GM21515 (cell line): ENCODE measurements at regions not wholly inside any gene's neighbourhood (a gene's known extent, or its start where the extent isn't known, plus 50 kb on each side); places are given as distances from the start of the nearest gene placed in this dataset.

Experiments used
- ATAC-seq: cut with Tn5 transposase; IDR thresholded peaks from one replicate; pipeline ENCODE4 v1.9.1; 2021; ENCODE audit not compliant: unreplicated experiment

DNA sequence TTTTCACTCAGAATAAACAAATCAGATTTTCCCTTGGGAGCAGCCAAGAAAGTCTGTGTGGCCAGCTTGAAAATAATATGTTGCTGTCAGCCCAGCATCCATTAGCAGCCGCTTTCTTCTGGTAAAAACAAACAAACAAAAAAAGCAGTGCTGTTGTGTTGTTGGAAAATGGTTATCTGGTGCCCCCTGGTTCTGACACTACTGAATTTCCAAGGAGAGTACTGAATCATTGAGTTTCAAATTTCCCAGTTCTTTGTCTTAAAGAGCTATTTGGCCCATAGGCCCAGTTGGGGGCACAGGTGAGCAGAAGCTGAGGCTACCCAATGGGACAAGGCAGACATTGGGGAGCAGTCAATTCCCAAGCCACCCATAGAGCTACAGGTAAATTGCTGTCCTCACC is 995.9 kb downstream of the UQCRFS1 start:
- no peak for ATAC-seq

DNA sequence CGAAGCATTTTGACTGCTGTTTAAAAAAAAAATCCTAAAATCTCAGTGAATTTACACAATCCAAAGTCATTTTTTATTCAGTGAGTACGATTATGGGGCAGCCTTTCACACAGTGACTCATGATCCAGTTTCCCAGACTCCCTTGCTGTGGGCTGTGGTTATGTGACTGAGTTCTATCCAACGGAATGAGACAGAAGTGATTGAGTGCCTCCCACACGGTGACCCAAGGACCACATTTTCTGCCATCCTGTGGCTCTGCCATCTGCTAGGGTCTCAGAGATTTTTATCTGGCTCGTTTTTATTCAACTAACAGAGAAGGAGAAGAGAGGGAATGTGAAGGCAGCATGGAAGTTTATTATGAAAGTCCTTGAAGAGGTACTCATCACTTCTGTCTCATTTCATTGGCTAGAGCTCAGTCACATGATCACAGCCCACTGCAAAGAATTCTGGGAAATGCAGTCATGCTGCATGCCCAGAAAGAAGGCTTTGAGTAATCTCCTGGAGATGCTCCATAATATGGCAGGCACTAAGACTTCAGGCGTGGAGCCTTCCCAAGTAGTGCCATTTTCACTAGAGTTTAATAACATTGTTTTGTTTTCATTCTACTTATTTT is 999.4 kb downstream of the UQCRFS1 start:
- no peak for ATAC-seq

DNA sequence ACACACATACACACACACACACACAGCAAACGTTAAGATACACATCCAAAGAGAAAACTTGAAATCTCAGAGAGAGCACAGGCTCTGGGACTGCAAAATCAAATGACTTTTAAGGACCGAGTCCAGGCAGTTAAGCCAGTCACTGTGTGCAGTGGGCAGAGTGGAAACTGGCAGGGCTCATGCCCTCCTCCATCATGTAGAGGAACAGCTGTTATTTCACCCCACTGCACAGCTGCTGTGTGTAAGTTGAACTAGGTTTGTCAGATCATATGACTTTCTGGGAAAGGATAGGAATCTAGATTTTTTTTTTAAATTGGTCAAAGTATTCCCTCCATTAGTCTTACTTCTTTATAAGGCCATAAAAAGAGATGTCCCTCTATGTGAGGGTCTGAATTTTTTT is 1002.1 kb downstream of the UQCRFS1 start:
- ATAC-seq = no peak

DNA sequence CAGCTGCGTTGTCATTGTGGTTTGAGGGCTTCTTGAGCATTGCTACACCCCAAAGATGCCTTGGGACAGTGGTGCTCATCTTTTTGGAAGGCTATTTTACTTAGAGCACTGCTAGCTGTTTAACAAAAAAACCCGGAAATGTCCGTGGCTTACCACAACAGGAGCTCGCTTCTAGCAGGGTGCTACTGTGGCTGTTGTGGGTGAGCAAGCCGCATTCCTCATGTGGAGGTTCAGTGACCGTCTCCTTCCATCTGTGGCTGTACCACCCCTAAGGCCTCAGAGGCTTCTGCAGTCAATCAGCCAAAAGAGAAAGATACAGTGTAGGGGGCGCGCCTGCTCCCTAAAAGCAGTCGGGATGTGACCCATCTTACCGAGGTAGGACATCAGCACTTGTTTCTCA is 1004.2 kb downstream of the UQCRFS1 start:
- ATAC-seq = no peak

DNA sequence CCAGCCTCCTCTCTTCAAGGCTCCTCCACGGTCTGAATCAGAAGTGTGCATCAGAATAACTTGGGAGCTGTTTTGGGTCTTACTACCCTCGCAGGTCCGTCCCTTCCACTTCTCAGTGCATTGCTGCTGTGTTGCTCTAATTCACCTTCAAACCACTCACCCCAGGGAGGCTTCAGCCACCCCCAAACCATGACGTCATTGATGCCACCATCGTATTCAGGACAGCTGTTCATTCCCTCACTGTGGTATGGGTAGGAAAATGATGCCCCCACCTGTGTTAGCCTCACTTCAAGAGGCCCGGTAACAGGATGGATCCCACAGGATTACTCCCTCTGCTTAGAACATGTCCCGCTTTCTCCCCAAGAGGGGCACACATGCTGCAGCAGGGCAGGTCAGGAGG is 1005.7 kb downstream of the UQCRFS1 start:
- no peak for ATAC-seq

DNA sequence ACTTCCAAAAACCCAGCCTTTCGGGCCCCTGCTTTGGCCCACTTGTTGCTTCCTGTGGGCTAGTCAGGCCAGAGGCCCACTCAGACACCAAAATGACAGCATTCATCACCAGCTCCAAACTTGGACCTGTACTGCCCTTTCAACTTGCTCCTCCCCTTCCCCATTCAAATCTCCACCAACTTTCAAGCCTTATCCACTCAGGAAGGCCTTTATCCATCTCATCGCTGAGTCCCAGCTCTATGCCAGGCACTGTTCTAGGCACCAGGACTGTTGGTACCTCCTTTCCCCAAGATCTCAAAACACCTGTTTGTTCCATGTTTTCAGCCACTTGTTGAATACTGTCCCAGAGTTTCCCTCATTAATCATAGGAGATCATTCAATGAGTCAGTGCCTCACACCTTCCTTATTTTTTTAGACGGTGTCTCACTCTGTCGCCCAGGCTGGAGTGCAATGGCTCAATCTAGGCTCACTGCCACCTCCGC is 1011.4 kb downstream of the UQCRFS1 start:
- ATAC-seq = no peak

DNA sequence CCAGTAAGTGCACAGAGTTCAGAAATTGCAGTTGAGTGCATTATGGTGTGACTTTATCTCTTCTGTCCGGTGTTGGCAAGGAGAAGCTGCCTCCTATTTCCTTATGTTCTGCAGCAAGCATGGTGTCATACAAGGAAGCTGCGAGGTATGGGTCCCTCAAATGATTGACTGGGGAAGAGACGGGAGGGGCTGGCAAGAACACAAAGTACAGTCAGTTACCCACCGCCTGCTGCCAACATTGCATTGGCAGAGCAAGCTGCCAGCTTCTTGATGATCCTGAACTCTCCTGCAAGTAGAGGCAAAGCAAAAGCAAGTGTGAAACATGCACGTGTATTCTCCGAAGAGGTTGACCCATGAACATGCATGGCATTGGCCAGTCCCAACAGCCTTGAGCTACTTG is 1013.6 kb downstream of the UQCRFS1 start:
- no peak for ATAC-seq

DNA sequence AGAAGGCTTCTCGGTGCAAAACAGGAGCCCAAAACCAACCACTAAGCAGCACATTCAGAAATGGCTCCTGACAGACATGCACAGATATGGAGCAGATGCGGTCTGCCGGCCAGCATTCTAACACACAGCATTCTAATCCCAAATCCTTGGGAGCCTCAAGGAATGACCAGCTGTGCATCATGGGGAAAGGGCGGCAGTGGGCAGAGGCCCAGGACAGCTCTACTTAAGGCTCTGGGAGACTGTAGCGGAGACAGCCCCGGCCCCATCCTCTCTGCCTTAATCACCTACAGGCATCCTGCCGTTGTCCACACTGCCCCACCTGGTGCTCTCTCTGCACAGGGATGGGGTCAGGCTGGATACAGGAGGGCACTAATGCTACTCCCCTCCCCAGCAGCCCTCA is 1016.0 kb downstream of the UQCRFS1 start:
- ATAC-seq = no peak

DNA sequence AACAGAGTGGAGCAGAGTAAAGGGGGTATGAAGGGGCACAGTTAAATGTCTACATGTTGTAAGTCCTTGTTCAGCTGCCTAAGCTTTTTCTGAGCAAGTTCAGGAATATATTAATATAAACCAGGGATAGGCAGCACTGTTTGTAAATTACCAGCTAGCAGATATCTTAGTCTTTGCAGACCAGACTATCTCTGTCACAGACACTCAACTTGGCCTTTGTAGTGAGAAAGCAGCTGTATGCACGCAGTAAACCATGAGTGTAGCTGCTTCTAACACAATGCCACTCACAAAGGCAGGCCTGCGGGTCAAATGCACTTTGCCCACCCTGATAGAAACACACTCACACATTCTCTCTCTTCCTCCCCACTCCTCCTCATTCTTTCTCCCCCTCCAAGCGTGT is 1016.9 kb downstream of the UQCRFS1 start:
- ATAC-seq = no peak

DNA sequence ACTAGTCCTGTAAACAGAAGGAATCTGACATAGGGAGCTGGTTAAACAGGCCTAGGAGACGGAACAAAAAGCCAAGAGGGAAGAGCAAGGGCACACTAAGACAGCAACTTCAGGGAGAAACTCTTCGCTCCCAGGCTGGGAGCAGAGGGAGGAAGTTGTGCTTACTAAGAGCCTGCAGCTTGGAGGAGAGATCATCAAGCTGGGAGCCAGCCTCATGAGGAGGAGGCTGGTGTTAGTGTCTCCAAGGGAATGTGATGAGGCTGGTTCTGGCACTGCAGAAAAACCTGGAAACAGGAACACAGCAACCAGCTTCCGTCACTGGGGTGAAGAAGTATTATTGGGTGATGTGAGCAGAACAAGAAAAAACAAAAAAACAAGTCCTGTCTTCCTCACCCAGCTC is 1027.3 kb downstream of the UQCRFS1 start:
- no peak for ATAC-seq

DNA sequence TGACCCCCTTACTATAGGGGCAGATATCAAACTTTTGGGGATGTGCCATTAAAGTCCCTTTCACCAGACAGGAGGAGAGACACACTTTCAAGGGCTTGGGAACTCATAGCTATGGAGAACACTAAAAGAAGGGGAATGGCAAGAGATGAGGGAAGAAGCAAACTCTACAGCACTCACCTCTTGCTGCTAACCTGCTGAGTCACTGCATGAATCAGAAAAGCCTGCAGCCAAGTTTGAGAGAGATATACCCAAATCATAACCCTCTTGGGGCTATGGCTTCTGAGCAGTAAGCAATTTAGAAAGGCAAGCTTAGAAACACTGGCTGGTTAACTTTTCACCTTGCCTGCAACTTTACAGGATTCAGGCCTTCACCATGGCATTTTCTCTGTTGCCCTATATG is 1028.0 kb downstream of the UQCRFS1 start:
- no peak for ATAC-seq

DNA sequence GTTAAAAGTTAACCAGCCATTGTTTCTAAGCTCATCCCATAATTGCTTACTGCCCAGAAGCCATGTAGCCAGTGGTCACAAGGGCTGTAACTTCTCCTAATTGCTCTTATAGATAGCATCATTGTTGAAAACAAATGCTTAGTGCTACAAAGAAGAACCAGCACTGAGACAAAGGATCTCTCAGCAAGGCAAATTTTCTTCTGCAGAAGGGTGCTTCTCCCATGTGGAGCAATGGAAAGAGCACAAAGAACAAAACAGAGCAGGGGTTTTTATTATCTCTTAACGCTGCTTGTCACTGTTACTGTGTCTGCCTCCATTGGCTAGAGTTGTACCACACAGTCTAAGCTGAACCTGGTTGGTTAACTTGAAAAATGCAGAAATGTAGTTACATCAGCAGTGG is 1036.8 kb downstream of the UQCRFS1 start:
- ATAC-seq = no peak

DNA sequence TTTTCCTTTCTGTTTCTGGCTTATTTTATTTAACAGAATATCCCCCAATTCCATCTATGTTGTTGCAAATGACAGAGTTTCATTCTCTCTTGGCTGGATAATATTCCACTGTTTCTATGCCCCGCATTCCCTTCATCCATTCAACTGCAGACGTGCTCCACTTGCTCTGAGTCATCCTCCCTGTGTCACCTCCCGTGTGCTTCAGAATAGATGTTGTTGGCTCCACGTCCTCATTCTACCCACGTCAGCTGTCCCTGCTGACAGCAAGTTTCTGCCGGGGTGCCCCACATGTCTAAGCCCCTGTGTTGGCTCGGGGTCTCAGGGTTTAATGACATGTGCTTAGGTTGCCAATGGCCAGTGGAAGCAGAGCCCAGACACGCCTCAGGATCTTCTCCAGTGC is 1041.0 kb downstream of the UQCRFS1 start:
- no peak for ATAC-seq

DNA sequence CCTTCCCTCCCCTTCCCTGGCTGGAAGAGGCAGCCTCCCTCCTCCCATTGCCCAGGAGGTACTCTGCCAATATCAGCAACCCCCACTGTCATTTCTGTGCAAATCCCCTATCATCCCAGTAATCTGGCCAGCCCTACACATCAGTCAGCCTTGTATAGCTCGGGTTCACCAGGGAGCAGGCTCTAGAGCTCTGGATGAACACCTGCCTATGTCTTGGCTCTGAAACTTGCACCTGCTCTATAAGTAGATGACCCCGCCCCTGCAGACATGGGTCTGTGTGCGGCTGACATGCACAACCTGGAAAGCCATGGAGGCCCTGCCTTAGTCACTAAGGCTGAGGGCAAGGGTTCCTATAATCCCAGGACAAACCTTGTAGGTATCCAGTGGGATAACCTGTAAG is 1042.9 kb downstream of the UQCRFS1 start:
- ATAC-seq = no peak

DNA sequence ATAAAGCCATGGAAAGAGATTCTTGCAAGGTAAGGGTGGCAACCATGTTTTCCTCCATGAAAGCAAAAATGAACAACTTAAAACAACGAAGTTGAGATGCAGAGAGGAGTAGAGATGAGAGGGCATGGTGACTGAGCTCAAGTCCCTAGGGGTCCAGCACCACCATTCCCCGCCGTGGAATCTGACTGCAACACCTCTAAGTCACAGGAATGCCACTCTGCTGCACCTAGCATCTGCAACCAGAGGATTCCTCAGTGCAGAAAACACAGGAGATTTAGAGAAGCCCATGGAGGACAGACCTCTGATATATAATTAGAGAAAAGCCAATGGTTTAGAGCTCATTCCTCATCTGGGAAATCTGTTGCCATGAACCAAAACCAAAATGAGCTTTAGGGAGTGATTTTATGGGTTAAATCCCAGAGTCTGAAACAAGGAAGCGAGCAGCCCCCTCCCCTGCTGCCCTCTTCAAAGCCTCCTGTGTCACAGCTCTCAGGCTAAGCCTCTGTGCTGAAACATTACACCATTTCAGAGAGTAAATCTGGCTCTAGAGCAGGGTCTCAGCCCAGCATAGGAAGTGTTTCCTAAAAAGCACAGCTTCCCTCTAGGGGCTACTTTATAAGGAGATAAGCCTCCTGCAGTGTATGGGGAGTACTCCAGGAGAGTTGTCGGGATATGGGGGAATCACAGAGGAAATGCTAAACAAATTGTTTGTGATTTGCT is 1043.6 kb downstream of the UQCRFS1 start:
- ATAC-seq = no peak

DNA sequence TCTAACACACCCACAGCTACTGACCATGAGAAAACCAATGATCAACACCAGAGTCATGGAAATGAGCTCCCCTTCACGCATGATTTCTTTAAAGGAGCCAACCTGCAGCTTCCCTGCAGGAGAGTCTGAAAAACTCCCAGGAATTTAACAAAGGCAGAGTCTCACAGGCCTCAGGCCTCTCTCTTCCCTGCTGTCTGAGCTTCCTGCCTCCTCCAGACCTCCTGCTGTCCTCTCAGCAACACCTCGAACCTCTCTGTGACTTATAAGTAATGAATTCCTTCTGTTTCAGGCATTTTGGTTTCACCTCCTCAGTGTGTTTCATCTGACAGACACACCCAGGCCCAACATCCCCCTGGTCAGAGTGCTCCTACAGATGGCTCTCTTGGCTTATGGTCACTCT is 1044.4 kb downstream of the UQCRFS1 start:
- no peak for ATAC-seq

DNA sequence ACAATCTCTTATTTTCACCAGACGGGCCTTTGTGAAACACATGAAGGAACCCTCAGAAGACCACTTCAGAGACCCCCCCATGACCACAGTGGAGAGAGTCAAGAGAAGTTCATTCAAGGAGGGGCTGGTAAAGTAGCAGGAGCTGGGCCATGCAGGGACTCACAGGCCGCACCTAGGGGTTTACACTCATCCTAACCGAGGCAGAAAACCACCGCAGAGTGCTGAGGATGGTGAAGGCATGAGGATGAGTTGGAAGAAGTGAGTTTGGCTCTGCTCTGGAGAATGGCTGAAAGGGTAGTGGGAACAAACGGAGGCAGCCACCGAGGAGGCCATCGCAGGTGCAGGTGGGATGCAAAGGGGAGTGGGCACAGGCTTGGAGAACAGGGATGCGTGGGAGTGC is 1046.9 kb downstream of the UQCRFS1 start:
- no peak for ATAC-seq

DNA sequence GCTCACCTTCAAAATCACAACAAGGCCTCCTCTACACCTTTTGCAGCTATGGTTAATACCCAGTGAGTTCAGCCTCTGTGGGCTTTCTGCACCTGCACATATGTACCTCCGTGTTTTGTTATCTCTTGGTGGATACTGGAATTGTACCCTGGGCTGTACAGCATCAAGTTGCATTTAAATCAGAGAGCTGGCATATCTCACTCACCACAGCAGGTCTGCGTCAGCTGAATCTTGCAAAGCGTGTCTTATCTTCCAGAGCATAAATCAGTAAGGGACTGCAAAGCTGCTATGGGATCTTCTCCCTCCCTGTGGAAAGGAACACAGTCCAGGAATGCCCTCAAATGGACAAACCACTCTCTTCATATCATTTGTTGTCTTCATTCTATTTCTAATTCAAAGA is 1048.7 kb downstream of the UQCRFS1 start:
- no peak for ATAC-seq

DNA sequence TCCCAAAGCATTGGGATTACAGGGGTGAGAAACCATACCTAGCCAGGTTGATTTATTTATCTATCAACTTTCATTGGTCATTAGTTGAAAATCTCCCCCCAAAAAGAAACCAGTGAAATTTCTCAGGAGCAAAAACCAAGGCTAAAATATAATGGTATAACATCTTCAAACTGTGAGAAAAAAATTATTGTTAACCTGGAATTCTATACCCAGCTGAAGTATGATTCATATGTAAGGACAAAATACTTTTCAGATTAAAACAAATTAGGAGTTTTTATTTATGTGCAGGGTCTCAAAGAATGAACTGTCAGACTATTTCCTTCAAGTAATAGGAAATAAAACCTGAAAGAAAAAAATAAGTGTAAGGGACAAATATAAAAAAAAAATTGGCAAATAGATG is 1053.9 kb downstream of the UQCRFS1 start:
- ATAC-seq = no peak

DNA sequence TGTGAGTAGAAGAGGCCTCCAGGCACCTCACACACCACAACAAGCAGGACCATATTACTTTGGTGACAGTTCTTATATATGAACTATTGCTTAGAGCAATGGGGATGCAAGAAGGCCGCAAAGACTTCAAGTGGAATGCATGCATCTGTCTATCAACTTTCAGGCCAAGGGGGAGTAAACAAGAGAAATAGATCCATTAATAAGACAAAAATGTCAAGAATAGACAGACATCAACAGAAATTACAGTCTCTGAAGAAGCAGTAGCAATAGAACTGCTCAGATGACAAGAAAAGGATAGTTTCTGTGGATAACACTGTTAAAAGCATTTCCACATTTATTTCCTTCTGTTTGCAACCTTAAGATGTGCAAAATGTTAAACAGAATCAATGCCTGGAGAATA is 1057.7 kb downstream of the UQCRFS1 start:
- no peak for ATAC-seq

DNA sequence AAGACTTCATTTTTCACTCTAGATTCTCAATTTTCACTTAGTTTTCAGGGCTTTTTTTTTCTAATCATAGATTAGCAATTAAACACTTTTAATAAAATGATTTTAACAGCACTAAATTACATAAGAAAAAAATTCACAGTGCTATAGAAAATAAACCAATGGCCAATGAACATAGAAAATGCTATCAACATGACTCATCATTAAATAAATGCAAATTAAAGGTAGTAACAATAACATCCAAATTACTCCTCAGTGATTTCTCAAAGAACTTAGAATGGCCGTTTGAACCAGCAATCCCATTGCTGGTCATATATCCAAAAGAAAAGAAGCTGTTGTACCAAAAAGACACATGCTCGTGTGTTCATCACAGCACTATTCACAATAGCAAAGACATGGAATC is 1058.9 kb downstream of the UQCRFS1 start:
- ATAC-seq = no peak

DNA sequence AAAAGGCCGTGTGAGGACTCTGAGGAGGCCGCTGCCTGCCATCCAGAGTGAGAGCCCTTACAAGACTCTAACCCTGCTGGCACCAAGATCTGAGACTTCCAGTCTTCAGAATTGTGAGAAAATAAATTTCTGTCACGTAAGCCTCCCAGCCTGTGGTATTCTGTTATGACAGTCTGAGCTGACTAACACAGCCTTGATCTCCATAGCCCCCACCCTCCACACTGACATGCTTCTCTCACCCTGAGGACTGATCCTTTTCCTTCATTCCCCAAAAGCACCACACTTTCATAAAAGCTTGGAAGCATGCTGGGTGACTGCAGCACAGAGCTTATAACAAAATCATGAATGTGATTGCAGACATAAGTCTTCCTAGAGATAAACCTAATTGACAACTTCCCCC is 1059.8 kb downstream of the UQCRFS1 start:
- no peak for ATAC-seq

DNA sequence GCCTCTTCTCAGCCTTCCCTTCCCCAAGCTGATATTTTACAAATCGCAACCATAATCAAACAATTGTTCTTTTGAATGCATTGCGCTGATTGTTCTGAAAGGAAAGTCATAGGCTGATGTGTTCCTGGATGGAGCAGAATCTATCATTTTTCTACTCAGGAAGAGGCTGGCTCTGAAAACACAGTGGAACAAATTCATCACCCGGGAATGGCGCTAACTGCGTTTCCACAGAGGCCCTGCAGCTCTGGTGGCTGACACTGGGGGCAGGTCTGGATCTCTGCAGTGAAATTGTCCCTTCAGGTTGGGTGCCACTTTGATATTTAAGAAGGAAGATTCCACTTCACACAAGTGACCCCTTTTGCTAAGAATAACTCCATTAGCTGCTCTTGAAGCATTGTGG is 1060.8 kb downstream of the UQCRFS1 start:
- ATAC-seq = no peak
